ENCODE measurements at regions not wholly inside any gene's neighbourhood (a gene's known extent, or its start where the extent isn't known, plus 50 kb on each side); places are given as distances from the start of the nearest gene placed in this dataset.

GRCh38 chr3:193871220-193871485, 264.8 kb upstream of the HES1 start:
- no peaks in the 10 kb centered on the region for H3K4me1 ChIP-seq (replicated peaks)
- H3K4me3 ChIP-seq = no peak overlapping the region
- TF ChIP-seq POLR2AphosphoS5 (IDR thresholded peaks at IDR 0.05) (no peak), POLR2A (IDR thresholded peaks at IDR 0.05) (no peak)
- TF ChIP-seq, protein P1, sequence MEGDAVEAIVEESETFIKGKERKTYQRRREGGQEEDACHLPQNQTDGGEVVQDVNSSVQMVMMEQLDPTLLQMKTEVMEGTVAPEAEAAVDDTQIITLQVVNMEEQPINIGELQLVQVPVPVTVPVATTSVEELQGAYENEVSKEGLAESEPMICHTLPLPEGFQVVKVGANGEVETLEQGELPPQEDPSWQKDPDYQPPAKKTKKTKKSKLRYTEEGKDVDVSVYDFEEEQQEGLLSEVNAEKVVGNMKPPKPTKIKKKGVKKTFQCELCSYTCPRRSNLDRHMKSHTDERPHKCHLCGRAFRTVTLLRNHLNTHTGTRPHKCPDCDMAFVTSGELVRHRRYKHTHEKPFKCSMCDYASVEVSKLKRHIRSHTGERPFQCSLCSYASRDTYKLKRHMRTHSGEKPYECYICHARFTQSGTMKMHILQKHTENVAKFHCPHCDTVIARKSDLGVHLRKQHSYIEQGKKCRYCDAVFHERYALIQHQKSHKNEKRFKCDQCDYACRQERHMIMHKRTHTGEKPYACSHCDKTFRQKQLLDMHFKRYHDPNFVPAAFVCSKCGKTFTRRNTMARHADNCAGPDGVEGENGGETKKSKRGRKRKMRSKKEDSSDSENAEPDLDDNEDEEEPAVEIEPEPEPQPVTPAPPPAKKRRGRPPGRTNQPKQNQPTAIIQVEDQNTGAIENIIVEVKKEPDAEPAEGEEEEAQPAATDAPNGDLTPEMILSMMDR (IDR thresholded peaks at IDR 0.05) = no peak
- H3K36me3 ChIP-seq = no peaks in the 10 kb centered on the region
- H3K27me3 ChIP-seq (replicated peaks; ENCODE audit: insufficient read depth) = no peaks in the 10 kb centered on the region
- no peak overlapping the region for H3K27ac ChIP-seq
- DNase-seq (ENCODE audit: low spot score) = no peak
- H3K9me3 ChIP-seq = no peaks in the 10 kb centered on the region
- intact Hi-C loops (cut with DNase I) = no loop called here
- 48% methylated on average over 2 of the region's 3 CpGs for WGBS

GRCh38 chr3:193872265-193872753, 263.6 kb upstream of the HES1 start:
- DNase-seq (ENCODE audit: low spot score) = peak; percentile 79
- intact Hi-C loops (cut with DNase I) = no loop called here
- Histone ChIP-seq H3K36me3 (no peaks in the 10 kb centered on the region), H3K27me3 (replicated peaks; ENCODE audit: insufficient read depth) (no peaks in the 10 kb centered on the region), H3K4me1 (replicated peaks) (no peaks in the 10 kb centered on the region), H3K9me3 (no peaks in the 10 kb centered on the region), H3K27ac (peak overlapping the region in 1 of 2 donors; percentile 44), H3K4me3 (no peak overlapping the region)
- WGBS = 24% methylated on average over 2 of the region's 2 CpGs
- TF ChIP-seq POLR2A (IDR thresholded peaks at IDR 0.05) (no peak), POLR2AphosphoS5 (IDR thresholded peaks at IDR 0.05) (peak; percentile 86)
- TF ChIP-seq, protein P1 (IDR thresholded peaks at IDR 0.05) = no peak

GRCh38 chr3:193873426-193874201, 262.3 kb upstream of the HES1 start:
- Histone ChIP-seq H3K9me3 (no peaks in the 10 kb centered on the region), H3K4me1 (replicated peaks) (no peaks in the 10 kb centered on the region), H3K36me3 (no peaks in the 10 kb centered on the region), H3K4me3 (no peak overlapping the region), H3K27me3 (replicated peaks; ENCODE audit: insufficient read depth) (no peaks in the 10 kb centered on the region), H3K27ac (no peak overlapping the region)
- DNase-seq (ENCODE audit: low spot score) = no peak
- intact Hi-C loops (cut with DNase I) = no loop called here
- TF ChIP-seq, protein P1 (IDR thresholded peaks at IDR 0.05) = no peak
- TF ChIP-seq POLR2A (IDR thresholded peaks at IDR 0.05) = no peak
- TF ChIP-seq POLR2AphosphoS5 (IDR thresholded peaks at IDR 0.05) = no peak
- 91% methylated on average over 8 of the region's 8 CpGs for WGBS

DNA sequence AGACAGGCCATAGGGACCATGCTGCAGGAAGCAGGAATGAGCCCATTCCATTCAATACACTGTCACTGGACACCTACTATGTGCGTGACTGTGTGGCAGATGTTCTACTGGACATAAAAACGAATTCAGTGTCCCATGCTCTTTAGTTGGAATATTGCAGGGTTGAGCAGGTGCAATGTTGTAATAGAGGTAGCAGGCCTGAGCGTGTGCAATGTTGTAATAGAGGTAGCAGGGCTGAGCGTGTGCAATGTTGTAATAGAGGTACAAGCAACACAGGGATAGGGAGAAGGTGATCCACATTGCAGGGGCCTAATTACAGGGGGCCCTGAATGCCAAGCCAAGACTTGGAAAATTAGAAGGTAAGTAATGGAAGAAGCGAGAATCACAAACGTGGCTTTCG, 261.4 kb upstream of the HES1 start:
- H3K27ac ChIP-seq = no peak overlapping the region
- H3K36me3 ChIP-seq = no peaks in the 10 kb centered on the region
- DNase-seq (ENCODE audit: low spot score) = no peak
- TF ChIP-seq POLR2AphosphoS5 (IDR thresholded peaks at IDR 0.05) (no peak), POLR2A (IDR thresholded peaks at IDR 0.05) (no peak)
- TF ChIP-seq, protein P1 (IDR thresholded peaks at IDR 0.05) = no peak
- WGBS = 79% methylated on average over 7 of the region's 7 CpGs
- intact Hi-C loops (cut with DNase I) = no loop called here
- H3K4me1 ChIP-seq (replicated peaks) = no peaks in the 10 kb centered on the region
- no peaks in the 10 kb centered on the region for H3K27me3 ChIP-seq (replicated peaks; ENCODE audit: insufficient read depth)
- H3K9me3 ChIP-seq = no peaks in the 10 kb centered on the region
- no peak overlapping the region for H3K4me3 ChIP-seq

GRCh38 chr3:193874997-193875593, 260.9 kb upstream of the HES1 start:
- H3K4me3 ChIP-seq = no peak overlapping the region
- H3K9me3 ChIP-seq = no peaks in the 10 kb centered on the region
- H3K4me1 ChIP-seq (replicated peaks) = no peaks in the 10 kb centered on the region
- intact Hi-C loops (cut with DNase I) = no loop called here
- no peaks in the 10 kb centered on the region for H3K27me3 ChIP-seq (replicated peaks; ENCODE audit: insufficient read depth)
- TF ChIP-seq, protein P1 (IDR thresholded peaks at IDR 0.05) = no peak
- TF ChIP-seq POLR2AphosphoS5 (IDR thresholded peaks at IDR 0.05) (no peak), POLR2A (IDR thresholded peaks at IDR 0.05) (no peak)
- DNase-seq (ENCODE audit: low spot score) = no peak
- no peak overlapping the region for H3K27ac ChIP-seq
- WGBS = 57% methylated on average over 5 of the region's 5 CpGs
- no peaks in the 10 kb centered on the region for H3K36me3 ChIP-seq

Measured in prostate gland (tissue), 2 donors.